HG03097 (cell line): ENCODE measurements at regions not wholly inside any gene's neighbourhood (a gene's known extent, or its start where the extent isn't known, plus 50 kb on each side); places are given as distances from the start of the nearest gene placed in this dataset.
"Not testable (repeated sequence)": the region's sequence is repeated elsewhere in the genome, so short reads cannot be mapped to it uniquely, and the experiment has no call there.

Experiments
- ATAC-seq: cut with Tn5 transposase; IDR thresholded peaks from one replicate; pipeline ENCODE4 v1.9.1; 2021; ENCODE audit not compliant: unreplicated experiment, low FRiP score

DNA sequence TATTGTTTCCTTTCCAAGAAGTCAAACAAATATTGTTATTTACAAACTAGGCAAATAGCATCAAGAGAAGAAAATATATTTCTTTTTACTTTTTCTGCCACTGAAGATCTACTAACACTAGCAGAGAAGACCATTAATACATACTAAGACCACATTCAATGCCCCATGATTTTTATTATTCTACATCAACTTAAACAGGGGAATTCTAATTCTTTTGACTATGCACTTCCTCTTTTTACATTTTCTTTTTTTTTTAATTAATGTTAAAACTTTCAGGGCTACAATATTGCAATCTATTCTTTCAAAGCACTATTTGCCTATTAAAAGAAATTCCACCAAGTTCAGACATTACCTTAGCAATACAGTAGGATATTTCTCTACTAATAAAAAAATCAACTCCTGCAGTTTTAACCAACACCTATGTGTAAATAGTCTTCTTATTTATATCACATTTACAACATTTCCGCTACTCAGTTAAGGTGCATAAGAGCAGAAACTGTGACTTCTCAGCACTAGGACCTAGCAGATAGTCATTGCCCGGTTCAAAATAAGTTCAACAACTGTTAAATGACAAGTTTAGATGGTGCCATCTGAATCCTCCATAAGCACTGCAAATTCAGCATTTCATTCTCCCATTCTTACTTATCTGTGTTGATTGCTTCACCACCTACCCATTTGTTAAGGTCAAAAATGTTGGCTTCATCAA, 513.5 kb downstream of the TTLL7 start:
- not testable (repeated sequence) for ATAC-seq

DNA sequence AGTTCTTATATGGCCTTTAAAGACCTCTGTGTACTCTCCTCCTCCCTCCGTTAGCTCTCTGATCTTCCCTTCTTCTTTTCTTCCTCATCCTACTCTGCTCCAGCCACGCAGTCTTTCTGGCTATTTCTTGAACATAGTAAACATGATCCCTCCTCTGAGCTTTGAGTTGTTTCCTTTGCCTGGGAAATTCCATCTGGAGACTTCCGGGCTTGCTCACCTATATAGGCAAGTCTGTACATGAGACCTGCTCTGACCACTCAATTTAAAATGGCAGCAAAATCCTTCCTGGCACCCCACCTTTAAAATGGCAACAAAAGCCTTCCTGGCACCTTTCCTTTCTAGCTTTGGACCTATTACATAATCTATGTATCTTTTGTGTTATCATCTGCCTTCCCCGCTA, 517.6 kb downstream of the TTLL7 start:
- not testable (repeated sequence) for ATAC-seq

DNA sequence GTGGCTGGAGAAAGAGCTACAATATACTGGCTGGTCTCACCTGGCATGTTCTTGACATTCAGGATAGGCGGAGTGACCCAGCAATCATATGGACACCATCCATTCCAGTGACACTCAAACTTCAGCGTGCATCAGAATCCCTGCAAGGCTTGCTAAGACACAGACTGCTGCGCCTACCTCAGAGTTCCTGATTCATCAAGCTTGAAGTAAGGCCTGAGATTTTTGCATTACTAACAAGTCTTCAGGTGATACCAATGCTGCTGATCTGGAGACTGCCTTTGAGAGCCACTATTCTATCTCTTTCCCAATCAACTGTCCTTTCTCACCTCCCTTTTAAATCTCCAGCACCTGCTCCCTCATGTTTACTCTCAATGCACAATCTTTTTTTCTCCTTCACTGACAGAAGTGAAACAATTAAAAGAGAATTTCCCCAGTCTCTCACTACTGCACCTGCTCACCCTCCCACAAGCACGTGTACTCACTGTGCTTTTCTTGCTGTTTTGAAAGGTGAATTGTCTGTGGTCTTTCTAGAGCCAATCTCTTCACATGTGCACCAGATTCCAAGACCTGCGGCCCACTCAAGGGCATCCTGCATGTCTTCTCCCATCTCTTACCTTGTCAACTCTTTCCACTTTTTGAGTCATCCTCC, 519.2 kb downstream of the TTLL7 start:
- not testable (repeated sequence) for ATAC-seq

DNA sequence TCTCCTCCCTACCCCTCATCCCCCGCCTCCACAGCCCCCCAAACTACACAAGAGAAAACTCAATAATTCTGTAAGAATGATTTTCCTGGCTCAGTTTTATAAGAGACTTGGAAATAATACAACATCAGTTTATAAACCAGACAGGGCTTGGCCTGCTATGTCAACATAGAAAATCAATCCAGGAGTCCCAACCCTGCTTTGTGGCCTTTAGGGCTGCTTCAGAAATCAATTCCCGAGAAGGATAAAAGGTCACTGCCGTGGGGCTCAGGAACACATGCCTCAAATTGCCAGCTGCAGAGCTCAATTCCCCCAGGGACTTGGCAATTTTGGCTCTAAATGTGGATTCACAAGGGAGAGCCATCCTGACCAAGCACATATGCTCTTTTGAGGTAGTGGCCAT, 520.8 kb downstream of the TTLL7 start:
- ATAC-seq: not testable (repeated sequence)

DNA sequence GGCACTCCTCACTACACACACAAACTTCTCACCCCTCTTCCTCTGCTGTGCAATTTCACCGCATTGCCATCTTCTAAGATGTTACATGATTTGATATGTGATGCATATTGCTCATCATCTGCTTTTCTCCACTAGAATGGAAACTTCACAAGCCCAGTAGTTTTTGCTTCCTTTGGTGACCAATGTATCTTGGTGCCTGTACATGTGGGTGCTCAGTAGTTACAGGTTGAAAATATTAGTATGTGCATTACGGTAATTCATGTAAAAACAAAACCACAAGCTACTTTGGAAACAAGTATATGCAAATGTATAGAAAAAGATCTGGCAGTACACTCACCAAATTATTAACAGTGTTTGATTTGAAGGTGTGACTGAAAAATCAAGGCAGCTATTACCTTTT, 522.4 kb downstream of the TTLL7 start:
- ATAC-seq: not testable (repeated sequence)

DNA sequence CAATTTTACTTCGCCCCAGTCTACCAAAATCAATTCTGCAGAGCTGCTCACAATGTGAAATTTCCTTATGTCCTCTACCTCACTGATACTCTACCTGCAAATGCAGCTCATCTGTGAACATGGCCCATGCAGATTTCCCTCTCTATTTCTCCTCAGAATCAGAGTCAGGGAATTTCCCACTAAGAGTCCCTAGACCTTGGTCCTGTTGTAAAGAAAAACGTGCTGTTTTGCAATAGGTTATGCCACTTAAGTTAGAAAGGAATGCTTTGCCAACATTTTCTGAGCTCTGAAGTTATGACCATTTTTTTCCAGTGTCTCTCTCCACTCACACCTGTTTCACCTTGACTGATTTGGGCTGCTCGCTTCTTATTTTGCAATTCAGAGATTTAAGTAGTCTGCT, 524.0 kb downstream of the TTLL7 start:
- not testable (repeated sequence) for ATAC-seq

DNA sequence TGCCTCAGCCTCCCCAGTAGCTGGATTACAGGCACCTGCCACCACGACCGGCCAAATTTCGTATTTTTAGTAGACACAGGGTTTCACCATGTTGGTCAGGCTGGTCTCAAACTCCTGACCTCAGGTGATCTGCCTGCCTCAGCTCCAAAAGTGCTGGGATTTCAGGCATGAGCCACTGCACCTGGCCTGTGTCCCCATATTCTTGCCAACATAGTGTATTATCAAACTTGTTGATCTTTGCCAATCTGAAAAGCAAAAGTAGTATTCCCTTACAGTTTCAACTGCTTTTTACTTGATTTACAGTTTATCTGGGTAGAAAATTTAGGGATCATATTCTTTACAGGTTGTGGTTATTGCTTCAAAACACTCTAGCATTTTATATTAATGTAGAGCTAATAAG, 524.9 kb downstream of the TTLL7 start:
- ATAC-seq: not testable (repeated sequence)

DNA sequence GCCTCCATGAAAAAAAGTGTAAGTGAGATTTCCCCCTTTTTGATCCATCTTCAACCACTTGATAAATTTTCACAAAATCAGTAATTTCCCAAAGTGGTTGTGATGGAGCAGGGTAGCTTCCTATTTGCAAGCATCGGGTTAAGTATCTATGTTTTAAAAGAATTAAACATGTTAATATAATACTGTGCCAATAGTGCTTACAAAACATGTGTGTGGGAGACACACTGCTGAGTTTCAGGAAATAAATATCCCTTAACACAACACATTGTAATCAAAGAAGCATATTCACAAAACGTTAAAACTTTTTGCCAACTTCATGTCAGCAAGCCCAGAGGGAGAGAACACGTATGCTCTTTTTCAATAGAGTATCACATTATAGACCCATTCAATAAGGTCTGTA, 526.9 kb downstream of the TTLL7 start:
- ATAC-seq: not testable (repeated sequence)

DNA sequence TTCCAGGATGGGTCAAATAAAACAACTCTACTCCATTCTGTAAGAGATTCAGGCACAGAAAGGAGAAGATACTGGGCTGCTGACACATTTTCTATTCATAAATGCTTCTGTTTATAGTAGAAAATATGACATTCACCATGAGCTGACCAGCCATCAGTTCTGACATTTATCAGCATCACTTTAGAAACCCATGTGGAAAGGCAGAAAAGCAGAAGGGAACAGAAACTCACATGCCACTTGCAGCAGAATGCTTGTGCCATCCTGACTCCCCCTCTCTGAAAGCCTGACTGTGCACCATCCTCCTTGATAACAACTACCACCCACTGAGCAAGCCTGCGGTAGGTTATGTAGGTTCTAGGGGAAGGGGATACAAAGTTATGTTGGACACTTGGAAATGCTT, 527.7 kb downstream of the TTLL7 start:
- not testable (repeated sequence) for ATAC-seq

DNA sequence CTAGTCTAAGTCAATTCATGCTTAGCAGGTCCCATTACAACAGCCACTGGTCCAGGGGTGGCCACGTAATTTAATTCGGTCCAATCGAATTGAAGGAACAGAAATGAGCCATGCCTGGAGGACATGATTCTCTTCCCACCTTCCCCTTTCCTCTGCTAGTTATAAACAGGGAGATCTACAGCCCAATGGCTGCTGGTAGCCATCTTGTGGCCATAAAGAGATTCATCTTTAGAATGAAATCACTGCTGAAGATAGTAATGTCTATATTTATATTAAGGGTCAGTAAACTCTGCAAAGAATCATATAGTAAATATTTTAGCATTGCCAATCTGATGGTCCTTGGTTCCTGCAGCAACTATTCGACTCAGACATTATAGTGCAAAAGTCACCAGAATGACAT, 530.6 kb downstream of the TTLL7 start:
- ATAC-seq: not testable (repeated sequence)

DNA sequence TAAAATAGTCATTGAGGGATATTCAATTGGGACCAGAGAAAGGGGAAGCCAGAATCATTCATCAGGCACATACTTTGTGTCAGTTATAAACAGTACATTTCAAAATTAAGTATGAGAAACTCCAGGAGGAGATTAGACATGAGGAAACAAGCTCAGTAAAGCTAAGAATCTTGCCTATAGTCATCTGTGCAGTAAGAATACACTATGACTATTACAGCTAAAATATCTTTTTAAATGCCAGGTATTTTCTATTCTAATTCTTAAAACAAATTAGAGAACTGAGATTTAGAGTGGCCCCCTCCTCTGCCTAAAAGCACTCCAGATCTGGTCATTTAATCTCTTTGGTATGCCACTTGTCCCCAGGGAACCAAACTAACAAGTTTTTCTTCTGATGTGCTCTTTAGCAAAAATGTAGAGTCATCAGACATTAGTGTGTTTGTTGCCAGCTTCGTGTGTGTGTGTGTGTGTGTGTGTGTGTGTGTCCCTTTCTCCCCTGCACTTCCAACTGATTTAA, 541.1 kb downstream of the TTLL7 start:
- ATAC-seq: not testable (repeated sequence)

DNA sequence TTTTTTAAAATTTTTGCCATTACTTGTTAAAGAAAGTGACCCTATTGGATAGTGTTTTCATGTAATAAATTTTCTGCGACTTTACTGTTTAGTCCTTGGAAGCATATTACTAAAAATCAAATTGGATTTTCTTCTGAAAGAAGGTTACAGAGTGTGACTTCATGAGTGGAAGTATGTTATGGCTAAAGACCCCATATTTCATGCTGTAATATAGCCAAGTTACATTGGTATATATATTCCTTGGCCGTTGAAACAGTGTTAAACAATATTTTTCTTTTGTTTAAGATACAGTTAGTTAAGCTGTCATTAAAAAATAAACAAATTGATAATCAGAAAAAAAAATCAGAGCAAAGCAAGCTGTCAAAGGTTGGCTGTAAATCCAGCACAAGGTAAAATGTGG, 541.7 kb downstream of the TTLL7 start:
- ATAC-seq: not testable (repeated sequence)

DNA sequence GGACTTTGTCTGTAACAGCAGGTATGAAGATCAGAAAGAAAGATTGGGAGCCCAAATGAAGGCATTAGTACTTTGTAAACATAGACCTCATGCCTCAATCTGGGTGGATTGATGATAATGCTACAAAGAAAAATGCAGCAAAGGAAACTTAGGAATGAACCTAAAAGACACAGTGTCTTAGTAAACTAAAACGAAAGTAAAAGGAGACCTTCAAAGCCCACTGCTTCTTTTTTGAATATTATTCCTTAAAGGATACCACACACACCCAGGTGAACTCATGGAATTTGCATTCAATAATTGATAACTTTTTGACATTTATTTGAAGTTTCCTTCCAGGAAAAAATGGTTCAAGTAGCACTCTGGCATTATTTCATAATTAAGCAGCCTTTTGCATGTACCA, 543.2 kb downstream of the TTLL7 start:
- not testable (repeated sequence) for ATAC-seq

DNA sequence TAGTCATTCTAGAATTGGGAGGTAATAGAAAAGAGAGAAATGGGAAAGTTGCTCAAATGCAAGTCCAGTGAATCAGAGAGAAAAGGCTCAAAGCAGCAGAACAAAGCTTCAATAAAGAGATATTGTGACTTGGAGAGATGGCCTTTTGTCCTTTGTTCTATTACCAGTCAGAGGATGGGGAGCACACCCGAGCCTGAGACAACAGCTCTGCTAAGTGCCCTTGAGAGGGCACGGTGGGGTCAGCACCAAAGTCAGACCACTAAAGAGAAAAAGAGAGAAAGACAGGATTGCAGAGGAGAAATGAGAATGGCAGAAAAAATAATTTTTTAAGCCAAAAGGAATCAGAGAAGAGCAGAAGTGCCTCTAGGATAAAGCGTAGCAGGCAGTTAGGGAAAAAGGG, 553.1 kb downstream of the TTLL7 start:
- not testable (repeated sequence) for ATAC-seq

DNA sequence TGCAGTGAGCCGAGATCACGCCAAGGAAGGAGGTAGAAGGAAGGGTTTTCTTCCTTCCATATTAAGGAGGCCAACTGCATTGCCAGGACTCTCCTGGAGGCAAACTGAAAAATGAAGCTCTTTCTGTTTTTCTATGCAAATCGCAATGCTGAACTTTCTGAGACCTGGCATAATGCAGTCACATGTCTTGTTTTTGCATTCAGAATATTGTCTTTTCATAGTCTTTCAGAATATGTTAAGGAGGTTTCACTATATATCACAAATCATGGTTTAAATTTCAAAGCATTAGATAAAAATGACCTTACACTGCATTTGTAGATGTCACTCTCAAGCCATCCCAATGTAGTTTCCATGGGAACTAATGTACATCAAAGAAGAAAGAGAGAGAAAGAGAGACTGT, 556.5 kb downstream of the TTLL7 start:
- not testable (repeated sequence) for ATAC-seq

DNA sequence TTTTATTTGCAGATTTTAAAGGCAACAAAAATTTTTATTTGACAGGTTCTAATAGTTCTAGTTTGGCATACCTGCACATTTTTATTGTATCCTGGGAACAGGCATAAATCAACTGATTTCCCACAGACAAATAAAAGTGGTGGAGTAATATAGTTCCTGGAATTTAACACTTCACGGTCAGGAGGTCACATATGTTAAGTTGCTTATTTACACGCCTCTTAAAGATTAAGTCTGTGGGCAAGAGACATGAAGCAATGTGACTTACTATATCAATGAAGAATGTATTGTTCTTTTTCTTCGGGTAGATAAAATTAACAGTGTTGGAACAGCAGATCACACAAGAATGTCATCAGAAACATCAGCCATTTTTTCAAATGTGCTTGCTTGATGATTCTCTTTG, 558.3 kb downstream of the TTLL7 start:
- not testable (repeated sequence) for ATAC-seq

DNA sequence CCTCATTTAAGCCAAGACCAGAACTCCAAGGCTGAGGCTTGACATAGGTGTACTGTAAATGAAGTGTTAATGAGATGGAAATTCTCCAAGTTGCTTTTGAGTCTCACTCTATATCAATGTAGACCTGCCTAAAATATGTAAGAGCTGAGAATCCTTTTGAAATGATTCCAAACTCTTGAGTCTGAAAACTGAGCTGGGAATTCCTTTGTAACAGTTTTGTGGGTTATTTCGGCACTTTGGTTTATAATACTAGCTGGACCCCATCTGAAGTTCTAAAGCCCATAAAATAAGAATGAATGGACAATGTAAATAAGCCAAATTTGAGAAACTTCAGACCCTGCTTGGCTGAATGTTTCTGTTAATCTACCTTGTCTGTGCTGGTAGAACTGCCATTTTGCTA, 558.9 kb downstream of the TTLL7 start:
- not testable (repeated sequence) for ATAC-seq

DNA sequence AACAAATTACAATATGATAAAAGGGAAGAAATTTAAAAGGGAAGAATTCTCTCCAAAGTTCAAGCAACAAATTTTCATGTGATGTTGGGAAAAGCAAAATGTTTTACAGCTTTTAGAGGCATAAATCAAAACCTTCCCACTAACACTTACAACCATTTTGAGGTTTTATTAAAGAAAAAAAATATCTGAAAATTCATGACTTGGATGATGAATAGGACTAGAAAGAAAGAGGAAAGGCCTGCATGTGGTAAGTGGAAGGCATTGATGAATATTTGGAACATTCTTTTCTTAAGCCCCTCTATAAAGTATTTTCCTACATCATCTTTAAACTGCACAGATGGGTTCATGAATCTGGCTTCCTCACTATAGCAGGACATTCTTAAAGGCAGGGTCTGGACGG, 560.6 kb downstream of the TTLL7 start:
- ATAC-seq: not testable (repeated sequence)

DNA sequence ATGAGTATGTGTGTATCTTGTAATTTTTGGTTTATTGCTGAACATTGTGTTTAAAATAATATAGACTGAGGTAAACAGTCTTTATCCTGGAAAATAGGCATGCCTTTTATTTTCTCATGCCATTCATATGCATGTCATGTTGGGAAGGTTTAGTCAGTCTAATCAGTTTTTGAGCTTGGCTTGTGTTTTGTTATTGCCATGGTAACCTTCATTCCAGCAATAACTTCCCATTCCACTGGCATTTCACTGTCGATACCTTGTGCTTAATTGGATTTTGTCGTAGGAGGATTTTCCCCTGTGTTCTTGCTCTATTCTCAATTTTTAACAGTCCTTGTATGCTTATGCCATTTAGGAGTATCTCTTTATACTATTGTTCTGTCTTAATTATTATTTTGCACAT, 563.6 kb downstream of the TTLL7 start:
- not testable (repeated sequence) for ATAC-seq

DNA sequence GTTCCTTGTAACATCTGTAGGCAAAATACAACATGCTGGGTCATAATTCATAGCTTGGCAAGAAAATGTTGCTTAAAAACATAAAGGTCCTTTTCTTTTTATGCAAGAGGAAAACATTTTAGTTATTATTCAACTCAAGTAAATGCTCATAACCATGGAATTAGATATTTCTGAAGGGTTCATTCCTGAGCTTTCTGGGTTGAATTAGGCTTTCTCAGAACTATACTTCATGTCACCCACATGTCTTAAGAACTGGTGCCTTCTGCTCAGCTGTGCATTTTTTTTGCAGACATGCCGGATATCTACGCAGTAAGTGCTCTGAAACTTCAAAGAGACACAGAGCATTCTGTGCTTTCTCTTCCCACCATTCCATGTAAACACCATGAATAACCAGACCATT, 571.4 kb downstream of the TTLL7 start:
- ATAC-seq: not testable (repeated sequence)

DNA sequence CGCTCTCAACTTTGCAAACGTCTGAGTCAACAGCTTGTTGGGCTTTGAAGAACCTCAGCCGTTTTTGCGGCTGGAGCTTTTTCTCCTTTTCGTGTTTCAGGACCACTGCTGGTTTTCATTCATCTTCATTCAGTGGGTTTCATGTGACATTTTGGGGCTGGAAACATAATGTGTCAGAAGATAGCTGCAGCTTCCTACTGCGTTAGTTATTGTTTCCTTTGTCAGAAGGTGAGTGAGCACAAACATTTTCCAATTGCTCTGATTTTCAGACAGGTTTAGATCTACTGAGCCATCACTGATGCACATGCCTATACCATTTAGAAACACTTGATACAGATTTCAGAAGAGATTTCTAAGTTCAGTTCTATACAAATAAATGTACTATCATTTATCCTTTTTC, 575.5 kb downstream of the TTLL7 start:
- not testable (repeated sequence) for ATAC-seq

DNA sequence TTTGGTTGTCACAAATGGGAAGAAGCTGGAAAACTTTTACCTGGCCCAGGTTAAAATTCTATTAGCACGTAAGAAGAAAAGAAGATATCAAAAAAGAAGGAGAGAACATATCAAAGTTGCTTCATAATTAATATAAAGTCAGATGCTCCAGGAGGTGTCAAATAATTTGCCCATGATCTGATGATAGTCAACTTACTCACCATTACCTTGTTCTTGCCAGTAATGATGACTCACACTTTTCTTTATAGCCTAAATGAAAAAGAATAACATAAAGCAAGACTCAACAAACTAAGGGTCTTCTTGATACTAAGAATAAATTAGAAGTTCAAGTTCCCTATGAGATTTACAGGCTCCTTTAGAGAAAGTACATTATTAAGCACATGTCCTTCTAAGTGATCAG, 580.4 kb downstream of the TTLL7 start:
- ATAC-seq: no peak
